ENCODE measurements at regions not wholly inside any gene's neighbourhood (a gene's known extent, or its start where the extent isn't known, plus 50 kb on each side); places are given as distances from the start of the nearest gene placed in this dataset.
A peak's percentile ranks its signal among the peaks of the same experiment; 100 is the strongest.

- Histone ChIP-seq H3K4me3 (no peak overlapping the region), H3K9me3 (no peaks in the 10 kb centered on the region), H3K4me1 (peaks cover 0 to 27% (median 17%) of the 10 kb centered on the region in 4 donors), H3K36me3 (no peaks in the 10 kb centered on the region), H3K27ac (no peak overlapping the region), H3K27me3 (no peaks in the 10 kb centered on the region)
- DNase-seq = no peak
- intact Hi-C loops (cut with DNase I; ENCODE audit: low total_unique reads) = loop anchor here (5.0 kb wide), 1 partner anchor 43 kb away; no protein-coding TSS in a partner anchor
- TF ChIP-seq, protein P1, sequence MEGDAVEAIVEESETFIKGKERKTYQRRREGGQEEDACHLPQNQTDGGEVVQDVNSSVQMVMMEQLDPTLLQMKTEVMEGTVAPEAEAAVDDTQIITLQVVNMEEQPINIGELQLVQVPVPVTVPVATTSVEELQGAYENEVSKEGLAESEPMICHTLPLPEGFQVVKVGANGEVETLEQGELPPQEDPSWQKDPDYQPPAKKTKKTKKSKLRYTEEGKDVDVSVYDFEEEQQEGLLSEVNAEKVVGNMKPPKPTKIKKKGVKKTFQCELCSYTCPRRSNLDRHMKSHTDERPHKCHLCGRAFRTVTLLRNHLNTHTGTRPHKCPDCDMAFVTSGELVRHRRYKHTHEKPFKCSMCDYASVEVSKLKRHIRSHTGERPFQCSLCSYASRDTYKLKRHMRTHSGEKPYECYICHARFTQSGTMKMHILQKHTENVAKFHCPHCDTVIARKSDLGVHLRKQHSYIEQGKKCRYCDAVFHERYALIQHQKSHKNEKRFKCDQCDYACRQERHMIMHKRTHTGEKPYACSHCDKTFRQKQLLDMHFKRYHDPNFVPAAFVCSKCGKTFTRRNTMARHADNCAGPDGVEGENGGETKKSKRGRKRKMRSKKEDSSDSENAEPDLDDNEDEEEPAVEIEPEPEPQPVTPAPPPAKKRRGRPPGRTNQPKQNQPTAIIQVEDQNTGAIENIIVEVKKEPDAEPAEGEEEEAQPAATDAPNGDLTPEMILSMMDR (IDR thresholded peaks at IDR 0.05) = no peak
Observed at GRCh38 chr3:167880183-167880582, 144.7 kb downstream of the SERPINI1 start.

DNA sequence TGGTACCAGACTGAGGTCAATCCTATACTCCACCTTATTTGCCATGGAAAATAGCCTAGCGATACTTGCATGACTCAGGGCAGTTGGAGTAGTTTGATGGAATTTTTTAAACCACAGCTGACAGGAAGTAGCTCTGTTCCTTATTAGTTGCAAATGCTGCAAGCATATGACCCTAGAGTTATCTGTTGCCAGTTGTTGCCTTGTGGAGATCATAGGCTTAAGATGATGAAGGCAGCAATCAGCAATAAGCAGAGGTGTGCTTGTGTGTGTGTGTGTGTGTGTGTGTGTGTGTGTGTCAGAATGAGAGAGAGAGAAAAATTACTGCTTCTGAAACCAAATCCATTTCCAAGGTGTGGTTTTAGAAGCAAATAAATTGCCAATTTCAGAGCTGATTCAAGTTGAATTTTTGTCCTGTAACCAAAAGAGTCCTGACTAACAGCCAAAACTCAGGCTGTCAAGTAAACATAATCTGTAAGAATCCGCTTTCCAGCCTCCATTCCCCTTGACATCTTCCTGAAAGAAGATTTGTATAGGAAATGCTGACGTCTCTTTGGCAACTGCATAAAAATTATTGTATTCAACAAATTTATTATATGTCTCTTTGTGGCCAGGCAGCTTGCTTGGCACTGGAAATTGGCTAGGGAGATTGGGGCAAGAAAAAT lies 141.2 kb downstream of the SERPINI1 start:
- DNase-seq = peak in 1 of 2 donors; percentile 20
- intact Hi-C loops (cut with DNase I; ENCODE audit: low total_unique reads) = loop anchor here (10.0 kb wide), 1 partner anchor 142 kb away; the partner anchor contains the start of genes PDCD10 and SERPINI1
- Histone ChIP-seq H3K27ac (peak overlapping the region; percentile 56 to 68), H3K4me3 (no peak overlapping the region), H3K27me3 (no peaks in the 10 kb centered on the region), H3K4me1 (peaks cover 0 to 40% (median 24%) of the 10 kb centered on the region in 4 donors), H3K36me3 (no peaks in the 10 kb centered on the region), H3K9me3 (no peaks in the 10 kb centered on the region)
- TF ChIP-seq, protein P1 (IDR thresholded peaks at IDR 0.05) = no peak
